ENCODE measurements at regions not wholly inside any gene's neighbourhood (a gene's known extent, or its start where the extent isn't known, plus 50 kb on each side); places are given as distances from the start of the nearest gene placed in this dataset.

GRCh38 chr11:37858398-37858797 is 1260.4 kb upstream of the RAG2 start:
- no peak for FAIRE-seq
- POLR2A ChIA-PET = no interaction called here
- in situ Hi-C loops (cut with HindIII; ENCODE audit: extremely low pct_ligation_motif_present, low pct_unique_long_range_greater_than_20kb) = no loop called here

More at GRCh38 chr11:37858398-37858797, 1260.4 kb upstream of the RAG2 start:
- H3K36me3 ChIP-seq (replicated peaks in 1 of 2; ENCODE audit: control insufficient read depth in 1 of 2, insufficient read depth in 2 of 2, low read length in 2 of 2) = no peaks in the 10 kb centered on the region
- CTCF ChIA-PET (ENCODE audit: low intra/inter-chr PET ratio, low total read pairs) = no interaction called here
- H3K4me1 ChIP-seq (ENCODE audit: insufficient read depth, low read length) = no peaks in the 10 kb centered on the region
- H3K27me3 ChIP-seq (ENCODE audit: control insufficient read depth in 1 of 2, insufficient read depth in 2 of 2, low read length in 2 of 2) = no peaks in the 10 kb centered on the region
- no peak overlapping the region for H2AFZ ChIP-seq (ENCODE audit: low read length)
- 35% methylated on average over 1 of the region's 1 CpG for WGBS (ENCODE audit: low lambda C conversion rate)
- DNase-seq (ENCODE audit: low spot score) = no peak
- no TSS peak for BruUV-seq (replicated peaks)
- no peak overlapping the region for H3K27ac ChIP-seq (ENCODE audit: extremely low read length, insufficient read depth, low read length)
- H3K4me3 ChIP-seq (replicated peaks in 1 of 3; ENCODE audit: insufficient read depth in 1 of 3, low read depth in 2 of 3, low read length in 3 of 3) = no peak overlapping the region
- no peaks in the 10 kb centered on the region for H4K20me1 ChIP-seq (ENCODE audit: insufficient read depth, low read length)
- no peak overlapping the region for H3K9ac ChIP-seq (ENCODE audit: insufficient read depth, low read depth, low read length)
- no peak for ATAC-seq
- no peak overlapping the region for H3K4me2 ChIP-seq (ENCODE audit: low read depth, low read length)
- no peaks in the 10 kb centered on the region for H3K79me2 ChIP-seq (ENCODE audit: insufficient read depth, low read length)
- intact Hi-C loops (cut with micrococcal nuclease; ENCODE audit: unreplicated experiment) = no loop called here
- no peak for TF ChIP-seq ZNF780A (CRISPR knock-in tag; IDR thresholded peaks at IDR 0.05)
- no peak for TF ChIP-seq ADNP (CRISPR knock-in tag; IDR thresholded peaks at IDR 0.05)
- TF ChIP-seq TEF (CRISPR knock-in tag; IDR thresholded peaks at IDR 0.05) = no peak
- no peak for TF ChIP-seq ZNF678 (CRISPR knock-in tag; IDR thresholded peaks at IDR 0.05)
- TF ChIP-seq HMGXB3 (CRISPR knock-in tag; IDR thresholded peaks at IDR 0.05; ENCODE audit: borderline replicate concordance) = no peak
- TF ChIP-seq XRCC5 (optimal IDR thresholded peaks at IDR 0.05; ENCODE audit: low read length) = no peak
- TF ChIP-seq NRL (CRISPR knock-in tag; IDR thresholded peaks at IDR 0.05; ENCODE audit: borderline replicate concordance) = no peak
- no peak for TF ChIP-seq ZNF20 (CRISPR knock-in tag; IDR thresholded peaks at IDR 0.05)
- TF ChIP-seq TFE3 (CRISPR knock-in tag; IDR thresholded peaks at IDR 0.05) = no peak
- no peak for TF ChIP-seq ZBTB34 (CRISPR knock-in tag; IDR thresholded peaks at IDR 0.05)
- peaks cover 19% of the 10 kb centered on the region for H3K9me3 ChIP-seq (ENCODE audit: low read length)

All from HepG2 (cell line).